Superior temporal gyrus (tissue), 1 donor: ENCODE measurements at regions not wholly inside any gene's neighbourhood (a gene's known extent, or its start where the extent isn't known, plus 50 kb on each side); places are given as distances from the start of the nearest gene placed in this dataset.
A peak's percentile ranks its signal among the peaks of the same experiment; 100 is the strongest.

Experiments used
- DNase-seq: peaks from one replicate; pipeline ENCODE4 v3.0.0-alpha.2; 2016; ENCODE audit errors: extremely low spot score

GRCh38 chr6:79864421-79864820, 82.9 kb downstream of the ELOVL4 start:
- no peak for DNase-seq

GRCh38 chr6:79864001-79864400, 83.4 kb downstream of the ELOVL4 start:
- DNase-seq: no peak

- DNase-seq: peak; percentile 23
Observed at GRCh38 chr6:79863566-79863965, 83.8 kb downstream of the ELOVL4 start.

GRCh38 chr6:79862711-79863110, 84.6 kb downstream of the ELOVL4 start:
- DNase-seq: no peak

GRCh38 chr6:79862126-79862525, 85.2 kb downstream of the ELOVL4 start:
- no peak for DNase-seq

- no peak for DNase-seq
Observed at GRCh38 chr6:79861023-79861422, 86.3 kb downstream of the ELOVL4 start.

GRCh38 chr6:79847426-79847825, 99.9 kb downstream of the ELOVL4 start:
- no peak for DNase-seq

- DNase-seq: no peak
Observed at GRCh38 chr6:79842376-79843040, 104.8 kb downstream of the ELOVL4 start.

- DNase-seq: no peak
Observed at GRCh38 chr6:79841577-79842375, 105.6 kb downstream of the ELOVL4 start.

- DNase-seq: no peak
Observed at GRCh38 chr6:79838851-79839250, 108.5 kb downstream of the ELOVL4 start.

- DNase-seq: no peak
Observed at GRCh38 chr6:79833964-79834284, 113.4 kb downstream of the ELOVL4 start.

- no peak for DNase-seq
Observed at GRCh38 chr6:79833264-79833963, 113.9 kb downstream of the ELOVL4 start.

- DNase-seq: no peak
Observed at GRCh38 chr6:79832723-79833122, 114.6 kb downstream of the ELOVL4 start.

GRCh38 chr6:79824202-79824601, 123.2 kb downstream of the ELOVL4 start:
- DNase-seq: no peak

- DNase-seq: no peak
Observed at GRCh38 chr6:79821859-79822258, 125.5 kb downstream of the ELOVL4 start.

- DNase-seq: no peak
Observed at GRCh38 chr6:79818471-79818870, 128.9 kb downstream of the ELOVL4 start.

GRCh38 chr6:79814940-79815339, 132.4 kb downstream of the ELOVL4 start:
- no peak for DNase-seq

GRCh38 chr6:79813854-79814709, 133.3 kb downstream of the ELOVL4 start:
- peak; percentile 92 for DNase-seq

GRCh38 chr6:79813143-79813850, 134.1 kb downstream of the ELOVL4 start:
- peak; percentile 39 for DNase-seq

GRCh38 chr6:79812195-79812594, 135.2 kb downstream of the ELOVL4 start:
- DNase-seq: no peak

- DNase-seq: no peak
Observed at GRCh38 chr6:79810871-79811270, 136.5 kb downstream of the ELOVL4 start.
